HCT116 (cell line): ENCODE measurements at regions not wholly inside any gene's neighbourhood (a gene's known extent, or its start where the extent isn't known, plus 50 kb on each side); places are given as distances from the start of the nearest gene placed in this dataset.

ENCODE experiments used
- ATAC-seq: fragments of 200-7000 bp; cut with Tn5 transposase; 2 replicates; pipeline ENCODE4 v1.9.1; 2020; ENCODE audit warnings: mild to moderate bottlenecking, moderate library complexity
- BruUV-seq: library from RNA; stranded (reverse); fragments of 400-500 nt; replicated peaks from 2 replicates; lab custom pipeline; 2021; lab: Mats Ljungman, UMichigan
- CTCF ChIA-PET: fragments of 300-600 bp; sonication (Branson Sonifier 250); formaldehyde crosslinking; loops from one replicate; lab custom pipeline; 2021; ENCODE audit warnings: antibody characterized with exemption; lab: Charles Lee
- POLR2A ChIA-PET: fragments of 300-600, 350-600 bp; sonication (Branson Sonifier 250); formaldehyde crosslinking; loops from one replicate; lab custom pipeline; 2021; ENCODE audit warnings: antibody characterized with exemption; lab: Charles Lee
- RAD21 ChIA-PET, 2 experiments: fragments of 300-600 bp; sonication (Branson Sonifier 250); formaldehyde crosslinking; loops; one replicate each; lab custom pipeline; 2023; ENCODE audit warnings: low total read pairs in 2 of 2; ENCODE audit not compliant: uncharacterized antibody in 2 of 2, unreplicated experiment in 2 of 2, low non-redundant PET in 1 of 2; lab: Charles Lee
- DNase-seq: peaks from one replicate; pipeline ENCODE4 v3.0.0-alpha.2; 2010; ENCODE audit warnings: low read depth, low spot score
- H2AFZ ChIP-seq: fragments of 200-600 bp; shearing (Covaris generic), sonication (generic); 2 replicates; pipeline ENCODE4 v1.6.1; 2017; ENCODE audit warnings: low read depth, mixed run types, mixed read lengths, antibody characterized with exemption, low read length; ENCODE audit not compliant: poor library complexity, severe bottlenecking
- H3K27ac ChIP-seq: 2 replicates; pipeline ENCODE4 v1.5.1; 2012; ENCODE audit warnings: low read depth, low read length
- H3K27me3 ChIP-seq: fragments of 200-600 bp; sonication (generic); 2 replicates; pipeline ENCODE4 v1.6.1; 2016; ENCODE audit warnings: mixed run types, low read length, mixed read lengths; ENCODE audit not compliant: insufficient read depth
- H3K36me3 ChIP-seq, 2 experiments: fragments of 200-500 bp in 1 of 2; fragments of 200-600 bp in 1 of 2; sonication (Bioruptor generic) in 1 of 2; sonication (generic) in 1 of 2; 2 replicates each; pipeline versions ENCODE4 v1.5.1 to v1.6.1; 2014 to 2016; ENCODE audit warnings: low read length in 2 of 2, inconsistent platforms in 1 of 2, mixed read lengths in 1 of 2, mixed run types in 1 of 2; ENCODE audit not compliant: insufficient read depth in 2 of 2, control insufficient read depth in 1 of 2
- H3K4me1 ChIP-seq, 2 experiments: fragments of 200-600 bp in 1 of 2; sonication (generic) in 1 of 2; 2 replicates each; pipeline versions ENCODE4 v1.5.1 to v1.6.1; 2012 to 2017; ENCODE audit warnings: low read length in 2 of 2, inconsistent platforms in 1 of 2, mild to moderate bottlenecking in 1 of 2, mixed read lengths in 1 of 2, mixed run types in 1 of 2, moderate library complexity in 1 of 2; ENCODE audit not compliant: insufficient read depth in 2 of 2, control insufficient read depth in 1 of 2
- H3K4me2 ChIP-seq: fragments of 200-600 bp; sonication (generic); 2 replicates; pipeline ENCODE4 v1.6.1; 2017; ENCODE audit warnings: mixed run types, low read length, mixed read lengths
- H3K4me3 ChIP-seq, 2 experiments: fragments of 200-600 bp in 1 of 2; sonication (generic) in 1 of 2; replicated peaks in 1 of 2; 2 replicates each; pipeline ENCODE4 v1.5.1; 2011 to 2016; ENCODE audit warnings: low read length in 2 of 2, control low read depth in 1 of 2, low read depth in 1 of 2, mild to moderate bottlenecking in 1 of 2, mixed read lengths in 1 of 2, mixed run types in 1 of 2
- H3K79me2 ChIP-seq: fragments of 200-600 bp; sonication (generic); 2 replicates; pipeline ENCODE4 v1.6.1; 2017; ENCODE audit warnings: mild to moderate bottlenecking, mixed run types, low read length, moderate library complexity, mixed read lengths; ENCODE audit not compliant: insufficient read depth
- H3K9ac ChIP-seq: fragments of 200-600 bp; sonication (generic); 2 replicates; pipeline ENCODE4 v1.6.1; 2016; ENCODE audit warnings: low read length, mixed read lengths
- H3K9me2 ChIP-seq: fragments of 200-600 bp; sonication (generic), shearing (Covaris generic); 2 replicates; pipeline ENCODE4 v1.6.1; 2017; ENCODE audit warnings: mixed run types, mild to moderate bottlenecking, moderate library complexity; ENCODE audit not compliant: insufficient read depth
- H3K9me3 ChIP-seq, 2 experiments: fragments of 200-500 bp in 1 of 2; fragments of 200-600 bp in 1 of 2; sonication (Bioruptor generic) in 1 of 2; sonication (generic) in 1 of 2; 2 replicates each; pipeline ENCODE4 v1.6.1; 2014 to 2017; ENCODE audit warnings: low read length in 2 of 2, mixed read lengths in 2 of 2, inconsistent platforms in 1 of 2, low read depth in 1 of 2, mild to moderate bottlenecking in 1 of 2, mixed run types in 1 of 2, moderate library complexity in 1 of 2; ENCODE audit not compliant: control insufficient read depth in 1 of 2, insufficient read depth in 1 of 2
- H4K20me1 ChIP-seq: fragments of 200-600 bp; sonication (generic), shearing (Covaris generic); 2 replicates; pipeline ENCODE4 v1.6.1; 2017; ENCODE audit warnings: mixed run types, mild to moderate bottlenecking, moderate library complexity; ENCODE audit not compliant: insufficient read depth
- CBX3 ChIP-seq: IDR thresholded peaks from 2 replicates; pipeline ENCODE4 v1.6.1; 2012; ENCODE audit warnings: low read depth
- EZH2 ChIP-seq: fragments of 200-600 bp; sonication (generic); IDR thresholded peaks from 2 replicates; pipeline ENCODE4 v1.6.1; 2017; ENCODE audit warnings: antibody characterized with exemption, mixed run types
- EZH2phosphoT487 ChIP-seq: fragments of 200-600 bp; IDR thresholded peaks from 2 replicates; pipeline ENCODE4 v1.6.1; 2018; ENCODE audit warnings: antibody characterized with exemption, borderline replicate concordance
- POLR2AphosphoS5 ChIP-seq: IDR thresholded peaks from 2 replicates; pipeline ENCODE4 v1.6.1; 2011; ENCODE audit warnings: mild to moderate bottlenecking, low read depth, low read length, moderate library complexity
- RAD21 ChIP-seq: IDR thresholded peaks from 2 replicates; pipeline ENCODE4 v1.6.1; 2012; ENCODE audit warnings: low read depth, mild to moderate bottlenecking
- SRF ChIP-seq: IDR thresholded peaks from 2 replicates; pipeline ENCODE4 v1.6.1; 2012; ENCODE audit warnings: low read depth
- YY1 ChIP-seq: IDR thresholded peaks from 2 replicates; pipeline ENCODE4 v1.6.1; 2011; ENCODE audit warnings: low read length, low read depth, moderate library complexity, mild to moderate bottlenecking; ENCODE audit not compliant: insufficient replicate concordance; ENCODE audit errors: extremely low read depth
- ZFX ChIP-seq: fragments of 450-650 bp; IDR thresholded peaks from 2 replicates; pipeline ENCODE4 v1.6.1; 2017
- intact Hi-C: fragments of 100-400 bp; cut with micrococcal nuclease; formaldehyde crosslinking; loops from 2 replicates; pipeline ENCODE4 v1.10.0; 2022
- TF ChIP-seq, protein P1 (sequence below): IDR thresholded peaks from 2 replicates; pipeline ENCODE4 v1.6.1; 2012

DNA sequence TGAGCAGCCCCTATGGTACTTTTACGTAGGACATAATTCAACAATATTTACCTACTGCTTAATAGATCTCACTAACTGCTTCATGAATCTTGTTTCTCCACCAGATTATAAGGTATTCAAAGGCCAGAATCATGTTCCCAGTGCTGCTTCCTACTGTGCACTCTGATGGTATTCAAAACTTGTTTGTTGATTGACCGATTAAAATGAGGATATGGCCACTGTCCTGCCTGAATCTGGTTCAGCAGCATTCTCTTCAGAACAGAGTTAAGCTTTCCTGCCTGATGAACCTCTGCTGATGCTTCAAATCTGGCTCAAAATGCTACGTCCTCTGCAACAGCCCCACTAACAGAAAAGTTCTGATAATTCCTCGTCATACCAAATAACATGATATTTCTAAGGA lies 150.7 kb upstream of the ZNF462 start:
- RAD21 ChIA-PET: no interaction called here
- H2AFZ ChIP-seq: no peak overlapping the region

DNA sequence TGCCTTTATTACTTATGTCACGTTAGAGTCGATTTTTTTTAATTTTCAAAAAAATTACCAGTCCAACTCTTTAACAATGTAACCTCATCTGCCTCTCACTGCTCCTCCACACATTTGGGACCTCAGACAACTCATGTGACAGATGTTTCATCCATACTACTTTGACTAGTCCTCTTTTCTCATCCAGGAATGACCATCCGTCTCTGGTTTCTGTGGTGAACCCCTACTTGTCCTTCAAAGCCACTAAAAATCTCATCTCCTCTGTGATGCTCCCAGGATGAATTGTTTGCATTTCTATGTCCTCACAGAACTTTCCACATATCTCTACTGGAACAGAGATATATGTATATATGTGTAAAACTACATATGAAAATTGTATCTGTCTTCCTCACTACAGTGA lies 149.8 kb upstream of the ZNF462 start:
- no peak for ATAC-seq
- intact Hi-C loops: no loop called here
- Histone ChIP-seq H3K9me3 (no peaks in the 10 kb centered on the region), H3K9ac (no peak overlapping the region), H2AFZ (no peak overlapping the region), H3K79me2 (no peaks in the 10 kb centered on the region), H3K4me3 (no peak overlapping the region), H3K4me2 (no peak overlapping the region), H4K20me1 (no peaks in the 10 kb centered on the region), H3K36me3 (no peaks in the 10 kb centered on the region), H3K27ac (no peak overlapping the region), H3K4me1 (peaks cover 5 to 10% of the 10 kb centered on the region in 2 experiments; a peak in 3 of 4 replicates), H3K27me3 (no peaks in the 10 kb centered on the region), H3K9me2 (no peaks in the 10 kb centered on the region)
- no TSS peak for BruUV-seq
- POLR2A ChIA-PET: no interaction called here
- DNase-seq: no peak
- TF ChIP-seq EZH2phosphoT487 (no peak), CBX3 (no peak), POLR2AphosphoS5 (no peak), ZFX (no peak), YY1 (no peak), RAD21 (no peak), EZH2 (no peak)
- TF ChIP-seq, protein P1, sequence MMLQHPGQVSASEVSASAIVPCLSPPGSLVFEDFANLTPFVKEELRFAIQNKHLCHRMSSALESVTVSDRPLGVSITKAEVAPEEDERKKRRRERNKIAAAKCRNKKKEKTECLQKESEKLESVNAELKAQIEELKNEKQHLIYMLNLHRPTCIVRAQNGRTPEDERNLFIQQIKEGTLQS: no peak
- RAD21 ChIA-PET: no interaction called here
- CTCF ChIA-PET: no interaction called here

More for the DNA sequence above, 150.7 kb upstream of the ZNF462 start:
- Histone ChIP-seq H3K27me3 (no peaks in the 10 kb centered on the region), H3K9ac (no peak overlapping the region), H3K4me2 (no peak overlapping the region), H3K27ac (no peak overlapping the region), H3K79me2 (no peaks in the 10 kb centered on the region)
- intact Hi-C loops: no loop called here
- POLR2A ChIA-PET: no interaction called here
- no TSS peak for BruUV-seq
- no peak for DNase-seq
- TF ChIP-seq SRF (no peak), EZH2 (no peak)
- TF ChIP-seq, all 23 proteins: peak for 0
- CTCF ChIA-PET: no interaction called here
- peaks cover under 1 to 1% of the 10 kb centered on the region in 2 experiments; a peak in 2 of 4 replicates for H3K4me1 ChIP-seq
- H4K20me1 ChIP-seq: no peaks in the 10 kb centered on the region
- no peaks in the 10 kb centered on the region for H3K9me2 ChIP-seq
- H3K36me3 ChIP-seq: no peaks in the 10 kb centered on the region
- no peak for ATAC-seq
- no peak overlapping the region for H3K4me3 ChIP-seq
- H3K9me3 ChIP-seq: no peaks in the 10 kb centered on the region
